HG03460 (cell line): ENCODE measurements at regions not wholly inside any gene's neighbourhood (a gene's known extent, or its start where the extent isn't known, plus 50 kb on each side); places are given as distances from the start of the nearest gene placed in this dataset.
"Not testable (repeated sequence)": the region's sequence is repeated elsewhere in the genome, so short reads cannot be mapped to it uniquely, and the experiment has no call there.

Source experiments
- ATAC-seq: cut with Tn5 transposase; IDR thresholded peaks from one replicate; pipeline ENCODE4 v1.9.1; 2021; ENCODE audit not compliant: unreplicated experiment

DNA sequence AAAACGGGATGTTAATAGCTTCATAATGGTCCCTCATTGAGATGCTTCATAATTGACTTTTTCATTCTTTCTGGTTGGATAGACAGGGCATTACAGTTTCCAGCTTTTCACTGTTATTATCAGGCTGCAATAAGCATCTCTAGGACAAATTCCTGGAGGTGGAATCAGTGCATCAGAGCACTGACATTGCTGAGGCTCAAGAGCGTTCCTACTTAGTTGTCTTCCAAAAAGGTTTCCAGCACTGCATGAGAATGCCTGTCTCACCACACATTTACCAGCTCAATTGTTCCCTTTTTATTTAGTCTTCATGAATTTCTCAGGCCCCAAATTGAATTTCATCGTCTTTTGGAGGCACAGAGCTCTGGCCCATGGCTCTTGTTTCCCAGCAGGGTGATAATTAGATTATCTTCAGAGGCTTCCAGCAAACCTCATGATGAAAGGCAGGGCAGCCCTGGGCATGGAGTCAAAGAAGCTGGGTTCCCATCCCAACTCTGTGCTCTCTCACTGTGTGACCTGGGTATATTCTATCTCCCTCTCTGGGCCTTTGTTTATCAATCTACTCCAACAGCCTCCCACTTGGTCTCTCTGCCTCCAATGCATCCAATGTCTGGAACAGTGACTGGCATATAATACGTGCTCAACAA is 451.4 kb downstream of the PTPRU start:
- no peak for ATAC-seq

- no peak for ATAC-seq
These were observed 450.8 kb downstream of the PTPRU start for GRCh38 chr1:29687166-29687565.

DNA sequence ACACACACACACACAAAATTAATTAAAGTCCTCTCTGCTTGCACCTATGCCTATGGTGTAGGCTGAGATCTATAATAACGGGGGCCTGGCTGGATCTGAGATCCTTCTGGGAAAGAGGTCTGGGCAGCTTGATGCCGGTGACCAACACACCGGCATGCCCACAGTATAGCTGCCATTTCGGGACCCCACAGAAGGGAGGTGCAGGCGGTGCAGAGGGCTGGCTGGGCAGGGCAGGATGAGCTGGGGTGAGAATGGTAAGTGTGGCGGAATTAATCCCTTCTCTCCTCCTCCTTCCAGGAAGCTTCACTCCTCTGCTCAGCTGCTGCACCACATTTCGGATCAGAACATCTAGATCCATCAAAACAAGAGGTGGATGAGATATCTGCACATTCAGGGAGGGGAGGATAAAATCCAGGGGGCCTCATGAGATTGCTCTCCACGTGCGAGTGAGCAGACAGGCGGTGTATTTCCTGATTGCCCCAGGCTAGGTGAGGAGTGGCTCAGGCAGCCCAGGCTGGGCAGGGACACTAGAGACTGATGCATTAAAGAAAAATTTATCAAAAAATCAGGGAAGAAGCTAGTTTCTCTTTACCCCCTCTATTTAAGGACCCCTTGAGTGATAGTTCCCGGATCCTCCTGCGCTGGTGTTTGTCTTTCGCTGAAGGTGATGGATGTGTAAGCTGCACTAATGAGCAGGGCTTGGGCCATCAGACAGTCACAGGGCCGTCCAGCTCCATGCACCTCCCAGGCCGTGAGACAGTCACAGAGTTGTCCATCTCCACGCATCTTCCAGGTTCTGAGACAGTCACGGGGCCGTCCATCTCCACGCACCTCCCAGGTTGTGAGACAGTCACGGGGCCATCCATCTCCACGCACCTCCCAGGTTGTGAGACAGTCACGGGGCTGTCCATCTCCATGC is 449.9 kb downstream of the PTPRU start:
- ATAC-seq = no peak

GRCh38 chr1:29685387-29685786 is 449.1 kb downstream of the PTPRU start:
- no peak for ATAC-seq

GRCh38 chr1:29684141-29684540 is 447.8 kb downstream of the PTPRU start:
- no peak for ATAC-seq

DNA sequence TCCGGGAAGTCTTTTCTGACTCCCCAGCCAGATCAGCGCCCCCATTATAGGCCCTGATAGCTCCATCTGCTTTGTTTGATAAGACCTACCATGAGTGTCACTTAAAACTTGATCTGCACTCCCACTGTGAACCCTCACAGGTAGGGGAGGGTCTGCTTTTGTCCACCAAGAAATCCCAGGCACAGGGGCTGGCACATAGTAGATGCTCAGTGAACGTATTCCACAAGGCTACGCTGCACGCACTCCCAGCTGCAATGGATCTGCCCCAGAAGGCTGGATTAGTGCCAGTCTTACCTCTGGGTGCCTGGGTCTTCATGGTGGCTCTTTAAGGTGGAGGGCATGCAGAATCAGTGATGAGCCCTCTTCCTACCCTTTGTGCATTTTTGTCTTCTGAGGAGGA is 447.1 kb downstream of the PTPRU start:
- ATAC-seq = no peak

GRCh38 chr1:29682919-29683295 is 446.6 kb downstream of the PTPRU start:
- ATAC-seq = no peak

DNA sequence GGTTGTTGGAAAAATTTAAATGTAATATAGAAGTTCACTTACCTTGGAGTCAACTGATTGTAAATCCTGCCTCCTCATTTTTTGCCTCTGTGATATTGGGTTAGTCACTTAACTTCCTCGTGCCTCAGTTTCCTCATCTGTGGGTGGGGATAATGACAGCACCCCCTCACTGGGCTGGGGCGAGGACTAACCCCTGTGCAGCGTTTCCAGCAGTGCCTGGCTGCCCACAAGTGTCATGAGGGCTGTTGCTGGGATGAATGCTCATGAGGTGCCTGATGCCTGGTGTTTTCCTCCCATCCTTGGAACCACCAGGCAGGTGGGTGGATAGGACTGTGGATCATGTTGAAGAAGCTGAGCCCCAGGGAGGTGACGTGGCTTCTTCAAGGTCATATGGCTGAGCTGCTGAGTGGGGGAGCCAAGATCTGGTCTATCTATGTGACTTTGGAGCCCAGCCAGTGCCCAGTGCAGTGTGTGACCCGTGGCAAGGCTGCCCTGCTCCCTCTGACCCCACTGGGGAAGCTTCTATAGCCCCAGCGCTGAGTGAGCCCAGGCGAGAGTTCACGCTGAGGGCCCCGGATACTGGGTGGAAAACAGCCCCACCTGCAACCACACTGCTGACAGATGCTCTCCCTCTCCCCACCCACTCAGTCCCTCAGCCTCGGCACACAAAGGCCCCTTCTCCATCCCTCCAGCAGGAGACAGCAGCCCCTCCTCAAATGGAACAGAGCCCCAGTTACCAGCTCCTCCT is 446.0 kb downstream of the PTPRU start:
- no peak for ATAC-seq

GRCh38 chr1:29681416-29681815 is 445.1 kb downstream of the PTPRU start:
- ATAC-seq = not testable (repeated sequence)

GRCh38 chr1:29679828-29680558 is 443.7 kb downstream of the PTPRU start:
- no peak for ATAC-seq

GRCh38 chr1:29679316-29679715 is 443.0 kb downstream of the PTPRU start:
- ATAC-seq = no peak

DNA sequence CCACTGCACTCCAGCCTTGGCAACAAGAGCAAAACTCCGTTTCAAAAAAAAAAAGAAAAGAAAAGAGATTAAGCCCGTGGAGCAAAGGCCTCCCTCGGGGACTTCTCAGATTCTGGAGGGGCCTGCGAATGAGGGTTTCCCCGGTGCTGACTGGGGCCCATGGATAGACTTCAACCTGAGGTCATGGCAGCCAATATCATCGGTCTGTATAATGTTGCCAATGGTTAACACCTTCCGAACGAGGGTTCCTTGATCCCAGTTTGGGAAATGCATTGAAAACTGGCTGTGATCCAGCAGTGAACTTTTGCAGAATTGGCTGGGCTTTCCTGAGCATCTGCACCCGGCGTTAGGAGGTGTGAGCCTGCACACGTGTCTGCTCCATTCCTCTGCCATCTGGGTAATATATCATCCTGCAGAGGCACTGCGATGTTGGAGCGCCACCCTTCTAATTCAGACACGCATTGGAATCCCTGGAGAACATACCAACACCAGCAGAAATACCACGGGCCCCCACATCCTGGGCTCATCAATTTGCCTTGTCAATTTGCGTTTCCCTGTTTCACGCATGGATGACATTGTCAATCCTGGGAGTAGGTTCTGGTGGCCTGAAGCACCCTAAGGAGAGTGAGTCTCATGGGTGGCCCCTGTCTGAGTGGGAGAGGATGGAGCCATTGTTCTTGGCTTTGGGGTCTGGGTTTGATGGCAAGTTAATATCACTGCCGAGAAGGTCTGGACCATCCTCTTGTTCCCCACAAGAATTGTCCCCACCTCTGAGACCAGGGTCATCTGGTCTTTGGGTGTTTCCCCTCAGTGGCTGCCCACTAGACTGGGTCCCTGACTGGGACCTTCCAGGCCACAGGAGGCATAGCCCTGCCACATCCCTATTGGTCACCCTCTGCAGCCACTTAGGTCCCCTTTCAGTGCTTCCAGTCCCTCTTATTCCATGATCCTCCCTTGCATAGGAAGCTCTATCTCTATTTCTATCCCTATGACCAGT is 441.0 kb downstream of the PTPRU start:
- ATAC-seq = no peak

GRCh38 chr1:29676496-29676895 is 440.2 kb downstream of the PTPRU start:
- ATAC-seq = no peak

DNA sequence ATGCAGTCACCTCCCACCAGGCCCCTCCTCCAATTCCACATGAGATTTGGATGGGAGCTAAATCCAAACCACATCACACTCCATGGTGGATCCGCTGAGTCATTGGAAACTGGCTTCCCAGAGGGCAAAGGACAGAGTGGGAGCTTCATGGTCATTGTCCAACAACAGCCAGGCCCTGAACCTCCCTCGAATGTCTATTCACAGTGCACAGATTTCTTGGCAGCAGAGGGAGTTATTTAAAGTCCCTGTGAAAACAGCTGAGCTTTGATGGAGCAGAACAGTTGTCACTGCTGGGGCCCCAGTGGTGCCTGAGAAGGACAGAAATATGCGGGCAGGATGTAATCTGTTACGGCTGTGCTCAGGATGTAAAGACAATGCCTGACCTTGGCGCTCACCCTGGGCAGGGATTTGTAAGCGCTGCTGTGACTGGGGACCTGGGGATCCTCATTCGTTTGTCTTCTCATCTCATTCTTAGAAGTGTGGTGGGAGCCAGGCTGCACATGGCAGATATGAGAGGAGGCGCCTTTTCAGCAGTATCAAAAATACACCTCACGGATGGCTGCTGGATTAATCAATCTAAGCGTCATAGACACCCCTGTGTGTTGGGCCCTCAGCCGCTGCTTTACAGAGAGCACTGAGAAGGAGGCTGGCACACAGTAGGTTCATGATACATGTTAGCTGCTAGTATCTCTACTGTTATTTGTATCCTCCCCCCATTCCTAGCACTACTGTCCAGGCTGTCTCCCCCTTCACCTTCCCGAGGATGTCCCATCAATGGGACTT is 439.4 kb downstream of the PTPRU start:
- no peak for ATAC-seq

DNA sequence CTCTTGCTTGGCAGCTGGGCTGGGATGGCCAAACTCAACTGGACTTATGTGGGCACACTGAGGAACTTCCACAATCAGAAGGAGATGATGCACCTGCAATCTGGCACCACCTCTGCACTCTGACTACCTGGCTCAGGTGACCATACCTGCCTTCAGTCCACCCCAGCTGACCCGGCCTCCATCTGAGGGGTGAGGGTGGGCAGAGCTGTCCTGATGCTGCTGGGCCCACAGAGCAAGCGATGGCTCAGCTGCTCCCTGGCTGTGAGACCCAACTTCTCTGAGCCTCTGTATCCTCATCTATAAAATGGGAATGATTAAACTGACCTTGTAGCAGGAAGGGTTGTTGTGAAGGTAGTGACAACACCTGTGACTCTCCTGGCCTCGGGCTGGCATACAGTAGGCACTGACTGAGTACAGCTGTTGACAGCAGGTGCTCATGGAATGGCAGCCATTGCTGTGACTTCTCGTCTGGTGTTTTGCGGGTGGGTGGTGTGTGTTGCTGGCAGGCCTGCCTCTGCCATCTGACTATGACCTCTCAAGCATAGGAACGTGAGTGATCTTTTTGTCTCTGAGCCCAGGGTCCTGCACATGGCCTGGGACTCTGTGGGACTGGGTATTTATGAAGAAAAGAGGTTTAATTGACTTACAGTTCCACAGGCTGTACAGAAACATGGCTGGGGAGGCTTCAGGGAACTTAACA is 438.5 kb downstream of the PTPRU start:
- no peak for ATAC-seq

DNA sequence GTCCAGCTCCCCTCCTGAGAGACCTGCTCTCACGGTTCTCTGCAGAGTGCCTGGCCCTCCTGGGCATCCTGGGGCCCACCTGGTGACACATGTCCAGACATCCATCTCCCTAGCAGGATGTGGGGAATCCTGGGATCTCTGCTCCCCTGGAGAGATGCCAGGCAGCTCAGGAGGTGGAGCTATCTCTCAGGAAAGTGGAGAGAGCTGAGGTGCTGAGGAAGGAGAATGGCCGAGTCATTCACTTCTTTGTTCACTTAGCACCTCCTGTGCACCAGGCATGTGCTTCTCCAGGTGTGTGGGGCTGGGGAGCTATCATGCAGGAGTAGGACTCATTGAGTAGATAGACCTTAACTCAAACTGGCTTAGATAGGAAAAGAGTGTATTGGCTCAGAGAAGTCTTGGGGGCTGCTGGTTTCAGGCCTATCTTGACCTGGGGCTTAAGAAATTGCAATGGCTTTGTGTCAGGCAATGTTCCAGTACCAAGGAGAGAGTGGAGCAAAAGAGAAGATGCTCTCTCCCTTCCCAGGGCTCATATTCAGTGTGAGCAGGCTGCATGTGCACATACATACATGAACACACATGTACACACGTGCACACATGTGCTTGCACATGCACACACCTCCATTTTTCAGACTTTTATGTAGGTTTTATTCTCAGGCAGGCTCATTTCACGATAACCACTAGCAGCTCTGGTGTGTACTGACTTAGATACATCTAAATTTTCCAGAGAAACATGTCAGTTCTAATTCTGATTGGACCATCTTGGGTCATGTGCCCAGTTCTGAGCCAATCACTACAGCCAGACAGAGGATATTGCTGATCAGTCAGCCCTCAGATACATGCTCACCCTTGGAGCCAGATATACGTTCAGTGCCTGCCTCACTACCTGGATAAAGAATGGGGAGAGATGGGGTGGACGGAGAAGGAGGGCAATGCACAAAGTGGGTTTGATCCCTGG is 437.6 kb downstream of the PTPRU start:
- ATAC-seq = no peak

DNA sequence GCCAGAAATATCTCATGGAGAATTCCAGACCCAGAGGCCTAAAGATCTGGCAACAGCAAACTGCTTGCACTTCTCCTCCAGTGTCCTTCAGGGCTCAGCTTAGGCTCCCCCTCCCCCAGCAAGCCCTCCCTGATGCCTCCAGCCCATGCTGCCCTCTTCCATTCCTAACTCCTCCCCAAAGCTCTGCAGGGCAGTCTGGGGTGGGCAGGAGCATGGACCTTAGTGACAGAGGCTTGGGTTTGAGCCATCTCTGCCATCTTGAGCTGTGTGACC is 436.8 kb downstream of the PTPRU start:
- no peak for ATAC-seq
